Activated naive CD8-positive, alpha-beta T cell treated with anti-CD3 and anti-CD28 coated beads for 36 hours (primary cell): ENCODE measurements at regions not wholly inside any gene's neighbourhood (a gene's known extent, or its start where the extent isn't known, plus 50 kb on each side); places are given as distances from the start of the nearest gene placed in this dataset.
"Not testable (repeated sequence)": the region's sequence is repeated elsewhere in the genome, so short reads cannot be mapped to it uniquely, and the experiment has no call there.

Source experiments
- DNase-seq: peaks from one replicate; pipeline ENCODE4 v3.0.0; 2021
- H3K27ac Mint-ChIP-seq: one replicate; pipeline ENCODE4 v1.8.0; 2022; ENCODE audit warnings: mild to moderate bottlenecking, moderate library complexity, mixed read lengths
- H3K27me3 Mint-ChIP-seq: one replicate; pipeline ENCODE4 v1.8.0; 2022; ENCODE audit warnings: mild to moderate bottlenecking, mixed read lengths
- H3K36me3 Mint-ChIP-seq: one replicate; pipeline ENCODE4 v1.8.0; 2021; ENCODE audit warnings: mild to moderate bottlenecking, mixed read lengths
- H3K4me1 Mint-ChIP-seq: one replicate; pipeline ENCODE4 v1.8.0; 2021; ENCODE audit warnings: mixed read lengths
- H3K4me3 Mint-ChIP-seq: one replicate; pipeline ENCODE4 v1.8.0; 2022; ENCODE audit warnings: mild to moderate bottlenecking, moderate library complexity, mixed read lengths
- H3K9me3 Mint-ChIP-seq: one replicate; pipeline ENCODE4 v1.8.0; 2022; ENCODE audit warnings: mixed read lengths

- H3K36me3 Mint-ChIP-seq: peaks cover 14% of the 10 kb centered on the region
- DNase-seq, H3K9me3 Mint-ChIP-seq, H3K4me3 Mint-ChIP-seq, H3K27me3 Mint-ChIP-seq, H3K4me1 Mint-ChIP-seq, H3K27ac Mint-ChIP-seq: not testable (repeated sequence)
These were observed 182.3 kb downstream of the KLRB1 start for GRCh38 chr12:9425429-9425828.

- H3K27ac Mint-ChIP-seq, H3K27me3 Mint-ChIP-seq, H3K4me1 Mint-ChIP-seq, DNase-seq, H3K4me3 Mint-ChIP-seq, H3K9me3 Mint-ChIP-seq: not testable (repeated sequence)
- H3K36me3 Mint-ChIP-seq: peaks cover 14% of the 10 kb centered on the region
These were observed 183.5 kb downstream of the KLRB1 start for GRCh38 chr12:9424175-9424740.

- not testable (repeated sequence) for H3K4me1 Mint-ChIP-seq, H3K9me3 Mint-ChIP-seq, H3K4me3 Mint-ChIP-seq, H3K27ac Mint-ChIP-seq, H3K27me3 Mint-ChIP-seq, DNase-seq
- peaks cover 14% of the 10 kb centered on the region for H3K36me3 Mint-ChIP-seq
These were observed 185.0 kb downstream of the KLRB1 start for GRCh38 chr12:9422689-9423088.

GRCh38 chr12:9421520-9422086, 186.1 kb downstream of the KLRB1 start:
- H3K27ac Mint-ChIP-seq, H3K27me3 Mint-ChIP-seq, H3K4me3 Mint-ChIP-seq, H3K9me3 Mint-ChIP-seq, DNase-seq, H3K4me1 Mint-ChIP-seq: not testable (repeated sequence)
- H3K36me3 Mint-ChIP-seq: peaks cover 14% of the 10 kb centered on the region

GRCh38 chr12:9420817-9421519, 186.7 kb downstream of the KLRB1 start:
- H3K4me3 Mint-ChIP-seq, H3K4me1 Mint-ChIP-seq, H3K27me3 Mint-ChIP-seq, DNase-seq, H3K36me3 Mint-ChIP-seq, H3K9me3 Mint-ChIP-seq, H3K27ac Mint-ChIP-seq: not testable (repeated sequence)

- H3K27me3 Mint-ChIP-seq, H3K27ac Mint-ChIP-seq, H3K4me3 Mint-ChIP-seq, H3K36me3 Mint-ChIP-seq, H3K4me1 Mint-ChIP-seq, H3K9me3 Mint-ChIP-seq, DNase-seq: not testable (repeated sequence)
These were observed 189.1 kb downstream of the KLRB1 start for GRCh38 chr12:9418669-9419041.

- not testable (repeated sequence) for H3K4me3 Mint-ChIP-seq, H3K9me3 Mint-ChIP-seq, H3K27me3 Mint-ChIP-seq, DNase-seq, H3K4me1 Mint-ChIP-seq, H3K27ac Mint-ChIP-seq, H3K36me3 Mint-ChIP-seq
These were observed 189.6 kb downstream of the KLRB1 start for GRCh38 chr12:9417947-9418668.

GRCh38 chr12:9417341-9417740, 190.4 kb downstream of the KLRB1 start:
- not testable (repeated sequence) for DNase-seq, H3K4me1 Mint-ChIP-seq, H3K27ac Mint-ChIP-seq, H3K9me3 Mint-ChIP-seq, H3K4me3 Mint-ChIP-seq, H3K36me3 Mint-ChIP-seq, H3K27me3 Mint-ChIP-seq

- not testable (repeated sequence) for H3K4me1 Mint-ChIP-seq, H3K27ac Mint-ChIP-seq, H3K4me3 Mint-ChIP-seq, H3K36me3 Mint-ChIP-seq, DNase-seq, H3K27me3 Mint-ChIP-seq, H3K9me3 Mint-ChIP-seq
These were observed 191.4 kb downstream of the KLRB1 start for GRCh38 chr12:9416346-9416745.

- not testable (repeated sequence) for H3K36me3 Mint-ChIP-seq, H3K27ac Mint-ChIP-seq, H3K4me3 Mint-ChIP-seq, H3K4me1 Mint-ChIP-seq, H3K9me3 Mint-ChIP-seq, DNase-seq, H3K27me3 Mint-ChIP-seq
These were observed 191.8 kb downstream of the KLRB1 start for GRCh38 chr12:9415898-9416297.

GRCh38 chr12:9413862-9414261, 193.9 kb downstream of the KLRB1 start:
- H3K4me1 Mint-ChIP-seq, DNase-seq, H3K36me3 Mint-ChIP-seq, H3K9me3 Mint-ChIP-seq, H3K4me3 Mint-ChIP-seq, H3K27me3 Mint-ChIP-seq, H3K27ac Mint-ChIP-seq: not testable (repeated sequence)

- H3K4me1 Mint-ChIP-seq, H3K36me3 Mint-ChIP-seq, H3K27ac Mint-ChIP-seq, H3K9me3 Mint-ChIP-seq, H3K27me3 Mint-ChIP-seq, H3K4me3 Mint-ChIP-seq, DNase-seq: not testable (repeated sequence)
These were observed 195.3 kb downstream of the KLRB1 start for GRCh38 chr12:9412459-9412858.

GRCh38 chr12:9411616-9412268, 196.0 kb downstream of the KLRB1 start:
- H3K27me3 Mint-ChIP-seq, DNase-seq, H3K4me1 Mint-ChIP-seq, H3K4me3 Mint-ChIP-seq, H3K9me3 Mint-ChIP-seq, H3K27ac Mint-ChIP-seq: not testable (repeated sequence)
- H3K36me3 Mint-ChIP-seq: peaks cover 10% of the 10 kb centered on the region

- DNase-seq, H3K4me3 Mint-ChIP-seq, H3K36me3 Mint-ChIP-seq, H3K27ac Mint-ChIP-seq, H3K27me3 Mint-ChIP-seq, H3K4me1 Mint-ChIP-seq, H3K9me3 Mint-ChIP-seq: not testable (repeated sequence)
These were observed 199.2 kb upstream of the PZP start for GRCh38 chr12:9407425-9407748.

- peaks cover 8% of the 10 kb centered on the region for H3K36me3 Mint-ChIP-seq
- DNase-seq: no peak
- no peaks in the 10 kb centered on the region for H3K27me3 Mint-ChIP-seq
- no peak overlapping the region for H3K4me3 Mint-ChIP-seq
- H3K27ac Mint-ChIP-seq: no peak overlapping the region
- no peaks in the 10 kb centered on the region for H3K4me1 Mint-ChIP-seq
- no peaks in the 10 kb centered on the region for H3K9me3 Mint-ChIP-seq
These were observed 198.6 kb upstream of the PZP start for GRCh38 chr12:9406564-9407424.
